ENCODE measurements at regions not wholly inside any gene's neighbourhood (a gene's known extent, or its start where the extent isn't known, plus 50 kb on each side); places are given as distances from the start of the nearest gene placed in this dataset.

GRCh38 chr5:92163906-92164305, 780.8 kb upstream of the ARRDC3 start (continued):
- TF ChIP-seq ZBTB4 (CRISPR knock-in tag; IDR thresholded peaks at IDR 0.05), result no peak
- no peak for TF ChIP-seq POLR2A (IDR thresholded peaks at IDR 0.05; ENCODE audit: low read depth, low read length)
- no peak for TF ChIP-seq MEF2A (IDR thresholded peaks at IDR 0.05; ENCODE audit: insufficient read depth, low read depth, low read length)
- TF ChIP-seq NFXL1 (IDR thresholded peaks at IDR 0.05; ENCODE audit: borderline replicate concordance), result no peak
- TF ChIP-seq IKZF1 (conservative IDR thresholded peaks at IDR 0.05), result no peak
- TF ChIP-seq, protein P1, sequence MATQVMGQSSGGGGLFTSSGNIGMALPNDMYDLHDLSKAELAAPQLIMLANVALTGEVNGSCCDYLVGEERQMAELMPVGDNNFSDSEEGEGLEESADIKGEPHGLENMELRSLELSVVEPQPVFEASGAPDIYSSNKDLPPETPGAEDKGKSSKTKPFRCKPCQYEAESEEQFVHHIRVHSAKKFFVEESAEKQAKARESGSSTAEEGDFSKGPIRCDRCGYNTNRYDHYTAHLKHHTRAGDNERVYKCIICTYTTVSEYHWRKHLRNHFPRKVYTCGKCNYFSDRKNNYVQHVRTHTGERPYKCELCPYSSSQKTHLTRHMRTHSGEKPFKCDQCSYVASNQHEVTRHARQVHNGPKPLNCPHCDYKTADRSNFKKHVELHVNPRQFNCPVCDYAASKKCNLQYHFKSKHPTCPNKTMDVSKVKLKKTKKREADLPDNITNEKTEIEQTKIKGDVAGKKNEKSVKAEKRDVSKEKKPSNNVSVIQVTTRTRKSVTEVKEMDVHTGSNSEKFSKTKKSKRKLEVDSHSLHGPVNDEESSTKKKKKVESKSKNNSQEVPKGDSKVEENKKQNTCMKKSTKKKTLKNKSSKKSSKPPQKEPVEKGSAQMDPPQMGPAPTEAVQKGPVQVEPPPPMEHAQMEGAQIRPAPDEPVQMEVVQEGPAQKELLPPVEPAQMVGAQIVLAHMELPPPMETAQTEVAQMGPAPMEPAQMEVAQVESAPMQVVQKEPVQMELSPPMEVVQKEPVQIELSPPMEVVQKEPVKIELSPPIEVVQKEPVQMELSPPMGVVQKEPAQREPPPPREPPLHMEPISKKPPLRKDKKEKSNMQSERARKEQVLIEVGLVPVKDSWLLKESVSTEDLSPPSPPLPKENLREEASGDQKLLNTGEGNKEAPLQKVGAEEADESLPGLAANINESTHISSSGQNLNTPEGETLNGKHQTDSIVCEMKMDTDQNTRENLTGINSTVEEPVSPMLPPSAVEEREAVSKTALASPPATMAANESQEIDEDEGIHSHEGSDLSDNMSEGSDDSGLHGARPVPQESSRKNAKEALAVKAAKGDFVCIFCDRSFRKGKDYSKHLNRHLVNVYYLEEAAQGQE (IDR thresholded peaks at IDR 0.05; ENCODE audit: low read depth, low read length), result no peak
- no peak for TF ChIP-seq E2F8 (IDR thresholded peaks at IDR 0.05; ENCODE audit: low read depth, partially characterized antibody)
- no peak for TF ChIP-seq ZBTB40 (IDR thresholded peaks at IDR 0.05; ENCODE audit: borderline replicate concordance)
- TF ChIP-seq TCF3 (IDR thresholded peaks at IDR 0.05; ENCODE audit: borderline replicate concordance, insufficient read depth, low read depth, low read length), result no peak
- TF ChIP-seq RUNX3 (IDR thresholded peaks at IDR 0.05; ENCODE audit: low read length), result no peak
- no peak for TF ChIP-seq SREBF2 (IDR thresholded peaks at IDR 0.05; ENCODE audit: low read length)
- TF ChIP-seq IRF4 (IDR thresholded peaks at IDR 0.05; ENCODE audit: low read depth, low read length), result no peak
- no peak for TF ChIP-seq NR2C2 (IDR thresholded peaks at IDR 0.05; ENCODE audit: borderline replicate concordance, control insufficient read depth, insufficient read length, low read depth)
- no peak for TF ChIP-seq RFX5 (IDR thresholded peaks at IDR 0.05; ENCODE audit: low read depth, low read length)

Measured in GM12878 (cell line).